WTC11 (cell line): ENCODE measurements at regions not wholly inside any gene's neighbourhood (a gene's known extent, or its start where the extent isn't known, plus 50 kb on each side); places are given as distances from the start of the nearest gene placed in this dataset.

ENCODE experiments used
- ATAC-seq: fragments of 200-7000 bp; cut with Tn5 transposase; 2 replicates; pipeline ENCODE4 v1.10.0; 2021; ENCODE audit warnings: mild to moderate bottlenecking, moderate library complexity
- CTCF ChIA-PET: fragments of 300-600 bp; sonication (Branson Sonifier 250); formaldehyde crosslinking; loops from one replicate; lab custom pipeline; 2021; ENCODE audit warnings: antibody characterized with exemption; lab: Charles Lee
- POLR2A ChIA-PET: fragments of 350-600 bp; sonication (Branson Sonifier 250); formaldehyde crosslinking; loops from one replicate; lab custom pipeline; 2021; ENCODE audit warnings: antibody characterized with exemption; lab: Charles Lee
- DNase-seq: peaks from one replicate; pipeline ENCODE4 v3.0.0; 2021; ENCODE audit warnings: low spot score
- H3K27ac Mint-ChIP-seq: 2 replicates; pipeline ENCODE4 v1.8.0; 2021; ENCODE audit warnings: mixed read lengths
- H3K27me3 Mint-ChIP-seq: 2 replicates; pipeline ENCODE4 v1.8.0; 2021; ENCODE audit warnings: low read depth, mild to moderate bottlenecking, moderate library complexity, mixed read lengths
- H3K36me3 Mint-ChIP-seq: 2 replicates; pipeline ENCODE4 v1.8.0; 2021; ENCODE audit warnings: mixed read lengths
- H3K4me1 Mint-ChIP-seq: 2 replicates; pipeline ENCODE4 v1.8.0; 2022; ENCODE audit warnings: mixed read lengths
- H3K4me3 Mint-ChIP-seq: 2 replicates; pipeline ENCODE4 v1.8.0; 2021; ENCODE audit warnings: mild to moderate bottlenecking, moderate library complexity, mixed read lengths
- H3K9me3 Mint-ChIP-seq: 2 replicates; pipeline ENCODE4 v1.8.0; 2021; ENCODE audit warnings: mixed read lengths
- ATF6 ChIP-seq: sonication (generic); formaldehyde crosslinking; IDR thresholded peaks from 2 replicates; pipeline ENCODE4 v1.8.1; 2023; ENCODE audit warnings: mild to moderate bottlenecking, missing genetic modification reagents
- FOXK1 ChIP-seq: sonication (generic); formaldehyde crosslinking; IDR thresholded peaks from 2 replicates; pipeline ENCODE4 v1.8.0; 2022; ENCODE audit warnings: mild to moderate bottlenecking, moderate library complexity, missing genetic modification reagents
- FOXP1 ChIP-seq: sonication (generic); formaldehyde crosslinking; IDR thresholded peaks from 2 replicates; pipeline ENCODE4 v1.8.0; 2022; ENCODE audit warnings: missing genetic modification reagents, mild to moderate bottlenecking, moderate library complexity, borderline replicate concordance
- GTF2I ChIP-seq: fragments of 250-450 bp; sonication (Bioruptor Pico); conservative IDR thresholded peaks from 2 replicates; pipeline ENCODE4 v1.4.0; 2021; ENCODE audit warnings: mild to moderate bottlenecking
- PRDM15 ChIP-seq: sonication (generic); formaldehyde crosslinking; IDR thresholded peaks from 2 replicates; pipeline ENCODE4 v1.8.0; 2022; ENCODE audit warnings: missing genetic modification reagents
- RELA ChIP-seq: sonication (generic); formaldehyde crosslinking; IDR thresholded peaks from 2 replicates; pipeline ENCODE4 v1.8.1; 2022; ENCODE audit warnings: missing genetic modification reagents, mild to moderate bottlenecking, borderline replicate concordance
- USF1 ChIP-seq: sonication (generic); formaldehyde crosslinking; IDR thresholded peaks from 2 replicates; pipeline ENCODE4 v1.8.0; 2022; ENCODE audit warnings: mild to moderate bottlenecking, missing genetic modification reagents
- ZNF532 ChIP-seq: fragments of 250-450 bp; sonication (Bioruptor Pico); IDR thresholded peaks from 2 replicates; pipeline ENCODE4 v1.9.0; 2021; ENCODE audit warnings: mild to moderate bottlenecking, borderline replicate concordance

- TF ChIP-seq PRDM15 (CRISPR knock-in tag) (no peak), USF1 (CRISPR knock-in tag) (no peak), ATF6 (CRISPR knock-in tag) (no peak), FOXP1 (CRISPR knock-in tag) (no peak)
Observed at GRCh38 chr1:78408192-78408591, 82.6 kb upstream of the PTGFR start (continued).

GRCh38 chr1:78408810-78409209 is 82.0 kb upstream of the PTGFR start:
- no peak overlapping the region for H3K4me3 Mint-ChIP-seq

More at GRCh38 chr1:78408810-78409209, 82.0 kb upstream of the PTGFR start:
- DNase-seq (no peak), ATAC-seq (no peak)
- POLR2A ChIA-PET = no interaction called here
- Mint-ChIP-seq H3K27me3 (peaks cover 6% of the 10 kb centered on the region), H3K4me1 (peaks cover 6% of the 10 kb centered on the region), H3K27ac (no peak overlapping the region), H3K36me3 (peaks cover 19% of the 10 kb centered on the region), H3K9me3 (peaks cover 25% of the 10 kb centered on the region)
- TF ChIP-seq ATF6 (CRISPR knock-in tag) (no peak), FOXK1 (CRISPR knock-in tag) (no peak), RELA (CRISPR knock-in tag) (no peak), ZNF532 (CRISPR knock-in tag) (no peak), GTF2I (no peak)
- CTCF ChIA-PET = no interaction called here
